Frontal cortex (tissue), 3 donors: ENCODE measurements at regions not wholly inside any gene's neighbourhood (a gene's known extent, or its start where the extent isn't known, plus 50 kb on each side); places are given as distances from the start of the nearest gene placed in this dataset.
"Not testable (repeated sequence)": the region's sequence is repeated elsewhere in the genome, so short reads cannot be mapped to it uniquely, and the experiment has no call there.

Experiments
- DNase-seq, 2 donors: peaks; one replicate each; pipeline ENCODE4 v3.0.0; 2012; ENCODE audit warnings: low spot score in 2 of 2
- FAIRE-seq: peaks from 2 replicates; lab custom pipeline; 2012; peaks lifted over from hg19 to GRCh38; lab: Jason Lieb, UNC
- donor health status: control.
- donor health status: control.
- donor health status: control.

DNA sequence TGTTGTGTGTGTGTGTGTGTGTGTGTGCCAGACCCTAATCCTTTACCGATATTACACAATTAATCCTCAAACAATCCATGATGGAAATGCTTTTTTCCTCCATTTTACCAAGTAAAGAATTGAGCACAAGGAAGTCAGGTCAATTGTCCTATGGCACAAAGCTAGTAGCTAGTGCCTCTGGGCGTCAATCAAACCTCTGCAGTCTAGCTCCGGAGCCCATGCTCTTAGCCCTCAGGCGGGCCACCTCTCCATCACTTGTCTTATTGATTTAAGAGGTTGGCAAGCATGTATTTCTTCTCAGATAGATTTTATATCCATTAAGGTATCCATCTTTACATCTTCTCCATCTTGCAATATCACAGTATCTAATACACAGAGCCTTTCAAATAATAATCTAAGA lies 886.6 kb downstream of the TBL1XR1 start:
- FAIRE-seq (no peak), DNase-seq (no peak)

GRCh38 chr3:176302271-176302670 lies 895.0 kb downstream of the TBL1XR1 start:
- FAIRE-seq: no peak
- no peak for DNase-seq

- DNase-seq (no peak), FAIRE-seq (no peak)
These were observed 901.1 kb downstream of the TBL1XR1 start for GRCh38 chr3:176296066-176296597.

GRCh38 chr3:176293276-176293675 lies 904.0 kb downstream of the TBL1XR1 start:
- DNase-seq (no peak), FAIRE-seq (no peak)

GRCh38 chr3:176286476-176287085 lies 910.7 kb downstream of the TBL1XR1 start:
- no peak for DNase-seq
- FAIRE-seq: no peak

DNA sequence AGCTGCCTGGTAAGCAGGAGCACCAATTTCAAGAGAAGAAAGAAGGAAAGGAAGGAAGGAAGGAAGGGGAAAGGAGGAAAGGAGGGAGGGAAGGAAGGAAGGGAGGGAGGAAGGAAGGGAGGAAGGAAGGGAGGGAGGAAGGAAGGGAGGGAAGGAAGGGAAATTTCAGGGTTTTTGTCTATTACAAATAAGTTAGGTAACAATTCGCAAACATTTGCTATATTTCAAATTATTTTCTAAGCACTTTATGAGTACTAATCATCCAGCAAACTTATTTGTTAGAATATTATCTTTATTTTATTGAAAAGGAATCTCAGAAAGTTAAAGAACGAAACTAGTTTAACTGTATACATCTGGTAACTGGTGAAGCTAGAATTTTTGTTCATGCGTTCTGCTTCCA lies 921.7 kb downstream of the TBL1XR1 start:
- DNase-seq: no peak
- FAIRE-seq: no peak

GRCh38 chr3:176275113-176275512 lies 922.2 kb downstream of the TBL1XR1 start:
- DNase-seq: no peak
- no peak for FAIRE-seq

DNA sequence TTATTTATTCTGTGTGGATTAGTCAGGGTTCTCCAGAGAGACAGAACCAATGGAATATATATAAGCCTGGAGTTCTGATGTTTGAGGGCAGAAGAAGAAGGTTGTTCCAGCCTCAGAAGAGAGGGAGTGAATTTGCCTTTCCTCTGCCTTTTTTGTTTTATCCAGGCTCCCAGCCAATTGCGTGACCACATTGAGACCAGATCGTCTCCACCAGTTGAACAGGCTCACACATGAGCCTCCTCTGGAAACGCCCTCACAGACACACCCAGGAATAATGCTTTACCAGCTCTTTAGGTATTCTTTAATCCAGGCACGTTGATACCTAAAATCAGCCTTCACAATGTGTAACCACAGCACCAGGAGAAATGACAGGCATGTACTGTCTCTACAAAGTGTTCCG lies 923.1 kb downstream of the TBL1XR1 start:
- DNase-seq: no peak
- no peak for FAIRE-seq

DNA sequence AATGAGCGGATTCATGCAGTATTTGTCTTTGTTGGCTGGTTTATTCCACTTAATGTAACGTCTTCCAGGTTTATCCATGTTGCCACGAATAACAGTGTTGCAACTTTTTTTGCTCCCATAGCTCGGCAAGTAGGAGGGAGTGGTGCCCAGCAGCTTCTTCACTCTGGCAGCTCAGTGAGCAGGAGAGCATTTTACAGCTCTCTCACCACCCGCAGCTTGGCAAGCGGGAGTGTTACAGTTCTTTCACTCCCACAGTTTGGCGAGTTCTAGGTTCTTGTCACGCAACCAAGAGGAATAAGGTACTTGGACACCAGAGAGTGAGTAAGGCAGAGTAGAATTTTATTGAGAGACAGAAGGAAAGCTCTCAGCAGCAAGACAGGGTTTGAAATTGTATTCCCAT lies 935.2 kb downstream of the TBL1XR1 start:
- FAIRE-seq (no peak), DNase-seq (no peak)

GRCh38 chr3:176247191-176247590 lies 950.1 kb downstream of the TBL1XR1 start:
- FAIRE-seq: no peak

DNA sequence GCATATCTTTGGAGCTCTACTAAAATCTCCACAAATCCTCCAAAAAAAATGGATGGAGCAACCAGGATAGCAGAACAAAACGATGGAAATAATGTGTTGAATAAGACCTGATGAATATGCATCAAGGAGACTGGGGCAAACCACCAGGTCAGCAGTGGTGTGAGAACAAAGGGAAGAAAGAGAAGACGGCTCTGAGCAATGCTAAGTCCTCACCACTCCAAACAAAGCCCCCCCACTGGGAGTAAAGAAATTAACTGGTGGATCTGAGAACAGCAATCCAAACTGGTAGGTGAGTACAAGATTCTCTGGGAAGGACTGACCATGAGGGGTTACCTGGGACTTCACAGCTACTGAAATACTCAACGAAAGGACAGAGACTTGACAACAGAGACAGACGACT lies 977.3 kb downstream of the TBL1XR1 start:
- DNase-seq: no peak
- FAIRE-seq: no peak

More at GRCh38 chr3:176247191-176247590, 950.1 kb downstream of the TBL1XR1 start:
- DNase-seq: no peak

DNA sequence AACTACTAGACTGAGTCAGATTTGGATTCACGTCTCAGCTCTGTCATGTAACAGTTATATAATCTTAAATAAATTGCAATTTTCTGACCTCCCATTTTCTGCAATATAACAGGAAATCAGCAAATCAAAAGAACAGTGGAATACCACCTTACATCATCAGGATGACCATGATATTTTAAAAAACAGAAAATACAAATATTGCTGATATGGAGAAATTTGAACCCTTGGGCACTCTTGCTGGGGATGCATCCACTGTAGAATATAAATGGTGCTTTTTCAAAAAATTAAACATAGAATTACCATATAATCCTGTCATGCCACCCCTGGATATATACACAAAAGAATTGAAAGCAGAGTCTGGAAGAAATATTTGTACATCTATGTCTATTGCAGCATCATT lies 982.5 kb downstream of the TBL1XR1 start:
- DNase-seq (no peak), FAIRE-seq (no peak)

DNA sequence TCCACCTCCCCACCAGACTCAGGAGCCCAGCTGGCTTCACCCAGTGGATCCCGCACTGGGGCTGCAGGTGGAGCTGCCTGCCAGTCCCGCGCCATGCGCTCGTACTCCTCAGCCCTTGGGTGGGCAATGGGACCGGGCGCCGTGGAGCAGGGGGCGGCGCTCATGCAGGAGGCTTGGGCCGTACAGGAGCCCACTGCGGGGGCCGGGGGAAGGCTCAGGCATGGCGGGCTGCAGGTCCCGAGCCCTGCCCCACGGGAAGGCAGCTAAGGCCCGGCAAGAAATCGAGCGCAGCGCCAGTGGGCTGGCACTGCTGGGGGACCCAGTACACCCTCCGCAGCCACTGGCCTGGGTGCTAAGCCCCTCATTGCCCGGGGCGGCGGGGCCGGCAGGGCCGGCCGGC lies 984.0 kb downstream of the TBL1XR1 start:
- not testable (repeated sequence) for DNase-seq, FAIRE-seq

DNA sequence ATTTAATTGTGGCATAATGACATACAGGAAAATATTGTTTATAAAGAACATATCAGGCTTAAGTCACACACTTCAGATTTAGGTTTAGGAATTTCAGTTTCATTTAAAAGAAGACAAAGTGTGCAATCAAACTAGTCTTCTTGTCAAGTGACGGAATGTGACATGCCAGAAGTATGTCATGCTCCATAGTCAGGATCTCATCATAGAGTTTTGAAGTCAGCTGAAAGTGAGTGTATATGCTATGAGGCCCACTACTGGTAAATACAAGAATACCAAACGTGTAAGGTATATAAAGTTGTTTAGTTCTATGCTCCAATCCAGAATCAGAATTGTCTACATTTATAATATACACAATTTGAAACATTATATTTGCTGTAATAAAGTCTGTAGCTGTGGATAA lies 988.4 kb downstream of the TBL1XR1 start:
- DNase-seq: no peak
- FAIRE-seq: no peak

- no peak for DNase-seq
- no peak for FAIRE-seq
These were observed 989.0 kb downstream of the TBL1XR1 start for GRCh38 chr3:176208283-176208682.

GRCh38 chr3:176206809-176207208 lies 990.5 kb downstream of the TBL1XR1 start:
- DNase-seq (no peak), FAIRE-seq (no peak)

DNA sequence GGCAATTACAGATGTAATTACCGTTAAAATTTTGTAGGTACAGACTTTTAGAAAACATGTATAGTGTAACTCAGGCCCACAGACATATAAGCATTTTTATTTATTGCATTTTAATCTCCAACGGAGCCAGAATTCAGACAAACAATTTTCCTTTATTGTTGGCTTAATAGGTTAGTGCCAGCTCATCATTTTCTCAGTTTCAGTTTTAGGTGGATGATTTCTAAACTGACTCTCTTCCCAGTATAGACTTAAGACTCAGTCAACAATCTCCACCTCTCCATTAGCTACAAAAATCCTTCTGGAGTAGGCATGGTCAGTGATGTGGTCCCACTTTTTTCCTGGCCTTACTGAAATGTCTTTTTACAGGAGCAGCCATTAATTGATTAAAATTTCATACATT lies 994.6 kb downstream of the TBL1XR1 start:
- DNase-seq (no peak), FAIRE-seq (no peak)

- FAIRE-seq: no peak
- no peak for DNase-seq
These were observed 1004.1 kb downstream of the TBL1XR1 start for GRCh38 chr3:176193032-176193730.

- FAIRE-seq (no peak), DNase-seq (no peak)
These were observed 1006.5 kb downstream of the TBL1XR1 start for GRCh38 chr3:176190755-176191154.

GRCh38 chr3:176183181-176183580 lies 1014.1 kb downstream of the TBL1XR1 start:
- FAIRE-seq: no peak

GRCh38 chr3:176174060-176174459 lies 1023.2 kb downstream of the TBL1XR1 start:
- DNase-seq: no peak
- no peak for FAIRE-seq

More at GRCh38 chr3:176183181-176183580, 1014.1 kb downstream of the TBL1XR1 start:
- no peak for DNase-seq

DNA sequence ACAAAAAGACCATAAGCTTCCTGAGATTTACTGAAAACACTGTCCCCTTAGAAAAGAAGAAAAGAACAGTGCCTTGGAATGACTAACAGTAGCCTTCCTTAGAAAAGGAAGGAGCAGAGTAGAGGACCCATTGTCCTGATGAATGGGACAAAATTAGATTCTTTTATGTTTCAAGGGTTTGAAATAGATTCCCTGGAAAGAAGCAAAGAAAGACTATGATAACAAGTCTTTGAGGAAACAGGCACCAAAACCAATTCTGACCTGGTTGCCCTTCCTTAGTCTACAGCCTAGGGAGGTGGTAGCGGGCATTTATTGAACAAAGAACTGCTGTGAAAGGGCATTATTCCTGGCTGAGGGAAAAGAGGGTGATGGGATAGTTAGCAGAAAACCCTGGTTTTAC lies 1024.8 kb downstream of the TBL1XR1 start:
- FAIRE-seq: no peak

More for the DNA sequence above, 1024.8 kb downstream of the TBL1XR1 start:
- DNase-seq: no peak
